GM19467 (cell line): ENCODE measurements at regions not wholly inside any gene's neighbourhood (a gene's known extent, or its start where the extent isn't known, plus 50 kb on each side); places are given as distances from the start of the nearest gene placed in this dataset.
"Not testable (repeated sequence)": the region's sequence is repeated elsewhere in the genome, so short reads cannot be mapped to it uniquely, and the experiment has no call there.

Source experiments
- ATAC-seq: cut with Tn5 transposase; IDR thresholded peaks from one replicate; pipeline ENCODE4 v1.9.1; 2021; ENCODE audit warnings: mild to moderate bottlenecking, moderate library complexity; ENCODE audit not compliant: unreplicated experiment

- ATAC-seq: not testable (repeated sequence)
Observed at GRCh38 chr16:88185406-88185805, 197.4 kb upstream of the ZNF469 start.

GRCh38 chr16:88185976-88186888 lies 196.5 kb upstream of the ZNF469 start:
- not testable (repeated sequence) for ATAC-seq

- not testable (repeated sequence) for ATAC-seq
Observed at GRCh38 chr16:88186889-88187870, 195.6 kb upstream of the ZNF469 start.

GRCh38 chr16:88188171-88188895 lies 194.4 kb upstream of the ZNF469 start:
- not testable (repeated sequence) for ATAC-seq

GRCh38 chr16:88190592-88191095 lies 192.1 kb upstream of the ZNF469 start:
- not testable (repeated sequence) for ATAC-seq

GRCh38 chr16:88191168-88191567 lies 191.6 kb upstream of the ZNF469 start:
- not testable (repeated sequence) for ATAC-seq

GRCh38 chr16:88192601-88193000 lies 190.2 kb upstream of the ZNF469 start:
- ATAC-seq: no peak

- not testable (repeated sequence) for ATAC-seq
Observed at GRCh38 chr16:88193706-88194396, 188.9 kb upstream of the ZNF469 start.

GRCh38 chr16:88194397-88195268 lies 188.1 kb upstream of the ZNF469 start:
- no peak for ATAC-seq

- ATAC-seq: no peak
Observed at GRCh38 chr16:88195269-88195705, 187.5 kb upstream of the ZNF469 start.

GRCh38 chr16:88195911-88196465 lies 186.8 kb upstream of the ZNF469 start:
- ATAC-seq: no peak

- no peak for ATAC-seq
Observed at GRCh38 chr16:88196471-88197400, 186.0 kb upstream of the ZNF469 start.

- ATAC-seq: no peak
Observed at GRCh38 chr16:88197481-88198456, 185.0 kb upstream of the ZNF469 start.

GRCh38 chr16:88198457-88199295 lies 184.1 kb upstream of the ZNF469 start:
- ATAC-seq: not testable (repeated sequence)
